Gastrocnemius medialis (tissue), 4 donors: ENCODE measurements at regions not wholly inside any gene's neighbourhood (a gene's known extent, or its start where the extent isn't known, plus 50 kb on each side); places are given as distances from the start of the nearest gene placed in this dataset.

Source experiments
- POLR2A ChIP-seq, 2 donors: fragments of 450-650 bp; IDR thresholded peaks; one replicate each; pipeline ENCODE4 v1.6.1; 2017; ENCODE audit warnings: antibody characterized with exemption in 2 of 2, mild to moderate bottlenecking in 2 of 2, moderate library complexity in 2 of 2
- TF ChIP-seq, protein P1 (sequence below), 5 experiments: fragments of 450-650 bp in 3 of 5; fragments of 200-600 bp in 2 of 5; sonication (generic) in 2 of 5; IDR thresholded peaks in 4 of 5; conservative IDR thresholded peaks in 1 of 5; 1 replicate in 4 of 5; 2 replicates in 1 of 5; pipeline ENCODE4 v1.5.1; 2016 to 2019; ENCODE audit warnings: antibody characterized with exemption in 5 of 5, mild to moderate bottlenecking in 3 of 5, moderate library complexity in 3 of 5

DNA sequence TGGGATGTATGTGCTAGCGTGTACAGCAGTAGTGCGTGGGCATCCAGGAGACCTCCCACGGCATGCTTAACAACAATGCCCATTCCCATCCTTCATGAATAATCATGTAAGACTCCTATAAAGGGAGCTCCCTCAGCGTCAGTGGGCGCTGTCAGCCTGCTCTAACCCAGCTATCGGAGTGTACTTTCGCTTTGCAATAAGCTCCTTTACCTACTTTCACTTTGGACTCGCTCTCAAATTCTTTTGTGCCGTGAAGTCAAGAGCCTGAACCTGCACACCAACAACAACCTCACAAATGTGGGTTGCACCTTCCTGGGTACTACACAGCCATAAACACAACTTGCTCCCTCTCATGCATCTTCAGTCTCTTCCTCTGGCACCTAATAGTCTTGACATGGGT is 114.8 kb upstream of the PAXBP1 start:
- TF ChIP-seq POLR2A (IDR thresholded peaks at IDR 0.05): no peak
- TF ChIP-seq, protein P1, sequence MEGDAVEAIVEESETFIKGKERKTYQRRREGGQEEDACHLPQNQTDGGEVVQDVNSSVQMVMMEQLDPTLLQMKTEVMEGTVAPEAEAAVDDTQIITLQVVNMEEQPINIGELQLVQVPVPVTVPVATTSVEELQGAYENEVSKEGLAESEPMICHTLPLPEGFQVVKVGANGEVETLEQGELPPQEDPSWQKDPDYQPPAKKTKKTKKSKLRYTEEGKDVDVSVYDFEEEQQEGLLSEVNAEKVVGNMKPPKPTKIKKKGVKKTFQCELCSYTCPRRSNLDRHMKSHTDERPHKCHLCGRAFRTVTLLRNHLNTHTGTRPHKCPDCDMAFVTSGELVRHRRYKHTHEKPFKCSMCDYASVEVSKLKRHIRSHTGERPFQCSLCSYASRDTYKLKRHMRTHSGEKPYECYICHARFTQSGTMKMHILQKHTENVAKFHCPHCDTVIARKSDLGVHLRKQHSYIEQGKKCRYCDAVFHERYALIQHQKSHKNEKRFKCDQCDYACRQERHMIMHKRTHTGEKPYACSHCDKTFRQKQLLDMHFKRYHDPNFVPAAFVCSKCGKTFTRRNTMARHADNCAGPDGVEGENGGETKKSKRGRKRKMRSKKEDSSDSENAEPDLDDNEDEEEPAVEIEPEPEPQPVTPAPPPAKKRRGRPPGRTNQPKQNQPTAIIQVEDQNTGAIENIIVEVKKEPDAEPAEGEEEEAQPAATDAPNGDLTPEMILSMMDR (IDR thresholded peaks at IDR 0.05 in 4 of 5, conservative IDR thresholded peaks at IDR 0.05 in 1 of 5): no peak
